H4 (cell line): ENCODE measurements at regions not wholly inside any gene's neighbourhood (a gene's known extent, or its start where the extent isn't known, plus 50 kb on each side); places are given as distances from the start of the nearest gene placed in this dataset.
"Not testable (repeated sequence)": the region's sequence is repeated elsewhere in the genome, so short reads cannot be mapped to it uniquely, and the experiment has no call there.

Source experiments
- DNase-seq: peaks from one replicate; pipeline ENCODE4 v3.0.0-alpha.2; 2015; ENCODE audit warnings: low spot score

- DNase-seq, result no peak
These were observed 169.8 kb downstream of the LEPR start for GRCh38 chr1:65590279-65590678.

GRCh38 chr1:65593516-65593915, 173.0 kb downstream of the LEPR start:
- no peak for DNase-seq

GRCh38 chr1:65595724-65596123, 175.3 kb downstream of the LEPR start:
- no peak for DNase-seq

GRCh38 chr1:65596768-65597167, 176.3 kb downstream of the LEPR start:
- no peak for DNase-seq

GRCh38 chr1:65605621-65606020, 185.2 kb downstream of the LEPR start:
- no peak for DNase-seq

- no peak for DNase-seq
These were observed 186.0 kb downstream of the LEPR start for GRCh38 chr1:65606426-65606825.

GRCh38 chr1:65613884-65614283, 178.8 kb upstream of the PDE4B start:
- no peak for DNase-seq

GRCh38 chr1:65615859-65616258, 176.8 kb upstream of the PDE4B start:
- no peak for DNase-seq

GRCh38 chr1:65621721-65622120, 171.0 kb upstream of the PDE4B start:
- DNase-seq, result not testable (repeated sequence)

- DNase-seq, result no peak
These were observed 168.8 kb upstream of the PDE4B start for GRCh38 chr1:65623895-65624294.

- DNase-seq, result no peak
These were observed 167.2 kb upstream of the PDE4B start for GRCh38 chr1:65625528-65625927.

GRCh38 chr1:65626003-65626402, 166.7 kb upstream of the PDE4B start:
- DNase-seq, result no peak

- DNase-seq, result no peak
These were observed 162.9 kb upstream of the PDE4B start for GRCh38 chr1:65629788-65630187.

- no peak for DNase-seq
These were observed 161.8 kb upstream of the PDE4B start for GRCh38 chr1:65630855-65631254.

- DNase-seq, result no peak
These were observed 160.5 kb upstream of the PDE4B start for GRCh38 chr1:65632235-65632634.

GRCh38 chr1:65640046-65640445, 152.6 kb upstream of the PDE4B start:
- DNase-seq, result no peak

- not testable (repeated sequence) for DNase-seq
These were observed 143.5 kb upstream of the PDE4B start for GRCh38 chr1:65649185-65649584.

GRCh38 chr1:65650682-65651081, 142.0 kb upstream of the PDE4B start:
- no peak for DNase-seq

- not testable (repeated sequence) for DNase-seq
These were observed 138.2 kb upstream of the PDE4B start for GRCh38 chr1:65654526-65654925.

GRCh38 chr1:65657609-65658008, 135.1 kb upstream of the PDE4B start:
- not testable (repeated sequence) for DNase-seq

- DNase-seq, result peak; percentile 22
These were observed 134.6 kb upstream of the PDE4B start for GRCh38 chr1:65658122-65658521.

- no peak for DNase-seq
These were observed 124.3 kb upstream of the PDE4B start for GRCh38 chr1:65668368-65668767.

- DNase-seq, result no peak
These were observed 122.2 kb upstream of the PDE4B start for GRCh38 chr1:65670518-65670917.

- DNase-seq, result no peak
These were observed 118.2 kb upstream of the PDE4B start for GRCh38 chr1:65674522-65674921.

- no peak for DNase-seq
These were observed 112.9 kb upstream of the PDE4B start for GRCh38 chr1:65679773-65680172.
